NCI-H510A treated with DMSO at 0.1 percent for 48 hours (cell line): ENCODE measurements at regions not wholly inside any gene's neighbourhood (a gene's known extent, or its start where the extent isn't known, plus 50 kb on each side); places are given as distances from the start of the nearest gene placed in this dataset.
A peak's percentile ranks its signal among the peaks of the same experiment; 100 is the strongest.

Source experiments
- DNase-seq: peaks from one replicate; lab custom pipeline; 2025; lab: John Stamatoyannopoulos, UW

DNA sequence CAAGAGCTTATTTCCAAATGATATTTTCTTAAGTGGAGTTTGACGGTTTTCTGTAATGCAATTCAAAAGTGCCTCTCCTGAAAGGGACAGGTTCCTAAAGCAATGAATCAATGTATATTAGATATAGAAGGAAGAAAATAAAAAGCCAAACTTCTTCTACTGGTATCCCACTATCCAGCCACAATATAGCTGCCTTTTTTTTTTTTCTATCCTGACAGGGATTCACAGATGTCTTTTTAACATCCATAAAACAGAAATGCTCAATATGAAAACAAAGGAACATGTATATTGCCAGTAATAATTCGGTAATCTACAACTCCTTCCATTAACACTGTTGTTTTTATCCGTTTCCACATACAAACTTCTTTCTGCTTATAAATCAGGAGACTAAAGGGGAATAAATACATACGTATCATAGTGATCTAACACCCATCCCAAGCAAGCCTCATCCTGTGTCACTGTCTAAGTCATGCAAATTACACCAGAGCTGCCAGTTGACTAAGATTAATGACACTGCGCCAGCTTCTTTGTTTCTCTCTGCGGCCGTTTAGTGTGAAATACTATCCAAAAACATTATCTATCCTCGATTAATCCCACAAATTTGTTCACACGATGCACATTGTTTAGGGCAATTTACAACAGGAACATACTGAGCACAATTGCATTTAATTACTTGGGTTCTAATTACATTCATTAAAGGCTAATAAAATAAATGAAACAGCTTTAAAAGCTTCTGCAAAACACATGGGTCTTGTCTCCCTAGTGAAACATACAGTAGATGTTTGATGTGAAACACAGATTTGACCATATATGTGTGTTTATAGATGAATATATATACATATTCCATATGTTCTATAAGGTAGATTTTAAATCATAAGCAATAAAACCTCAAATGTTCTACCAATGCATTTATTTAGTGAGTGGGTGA is 51.9 kb upstream of the CDIN1 start:
- peak; percentile 3 for DNase-seq

DNA sequence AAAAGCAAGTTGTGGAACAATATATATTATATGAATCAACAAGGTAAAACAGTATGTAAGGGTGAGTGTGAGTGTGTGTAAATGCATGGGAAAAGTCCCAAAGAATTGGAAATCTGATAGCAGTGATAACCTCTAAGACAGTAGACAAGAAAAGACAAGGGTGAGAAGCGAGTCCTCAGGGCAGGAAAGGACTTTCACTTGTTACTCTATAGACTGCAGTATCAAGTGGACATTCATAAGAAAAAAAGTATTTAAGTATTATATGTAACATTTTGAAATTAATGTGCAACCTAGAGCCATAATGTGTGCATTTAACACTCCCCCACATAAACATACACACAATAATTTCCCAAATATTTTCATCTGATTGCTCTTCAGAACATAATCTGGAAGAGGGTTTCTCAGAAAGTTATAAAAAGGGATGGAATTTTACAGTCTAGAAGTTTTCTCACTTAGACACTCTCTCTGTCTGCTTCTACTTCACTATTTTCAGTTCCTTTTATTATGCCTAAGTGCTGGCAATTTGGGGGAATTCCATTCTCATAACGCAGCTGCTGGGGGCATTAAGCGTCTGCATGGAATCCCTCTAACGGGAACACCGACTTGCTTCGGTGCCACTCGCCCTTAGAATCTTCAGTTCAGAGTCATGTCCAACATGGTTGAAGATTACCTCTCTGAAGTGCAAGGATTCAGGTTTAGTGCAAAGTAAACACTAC is 50.0 kb upstream of the CDIN1 start:
- DNase-seq: no peak
